GM21529 (cell line): ENCODE measurements at regions not wholly inside any gene's neighbourhood (a gene's known extent, or its start where the extent isn't known, plus 50 kb on each side); places are given as distances from the start of the nearest gene placed in this dataset.
"Not testable (repeated sequence)": the region's sequence is repeated elsewhere in the genome, so short reads cannot be mapped to it uniquely, and the experiment has no call there.

ENCODE experiments used
- ATAC-seq: cut with Tn5 transposase; IDR thresholded peaks from one replicate; pipeline ENCODE4 v1.9.1; 2021; ENCODE audit not compliant: unreplicated experiment

GRCh38 chrX:45842207-45842925 is 641.7 kb upstream of the DIPK2B start:
- no peak for ATAC-seq

GRCh38 chrX:45840411-45840950 is 639.8 kb upstream of the DIPK2B start:
- no peak for ATAC-seq

GRCh38 chrX:45830343-45830742 is 629.7 kb upstream of the DIPK2B start:
- ATAC-seq, result no peak

- ATAC-seq, result no peak
These were observed 623.8 kb upstream of the DIPK2B start for GRCh38 chrX:45824471-45824870.

GRCh38 chrX:45823536-45823935 is 622.9 kb upstream of the DIPK2B start:
- no peak for ATAC-seq

- ATAC-seq, result no peak
These were observed 621.4 kb upstream of the DIPK2B start for GRCh38 chrX:45822124-45822523.

GRCh38 chrX:45818913-45819312 is 618.2 kb upstream of the DIPK2B start:
- no peak for ATAC-seq

- no peak for ATAC-seq
These were observed 614.8 kb upstream of the DIPK2B start for GRCh38 chrX:45815441-45815840.

GRCh38 chrX:45811326-45811725 is 610.6 kb upstream of the DIPK2B start:
- ATAC-seq, result no peak

GRCh38 chrX:45807572-45808425 is 607.1 kb upstream of the DIPK2B start:
- no peak for ATAC-seq

- ATAC-seq, result peak; percentile 66
These were observed 605.9 kb upstream of the DIPK2B start for GRCh38 chrX:45806410-45807121.

- ATAC-seq, result no peak
These were observed 603.6 kb upstream of the DIPK2B start for GRCh38 chrX:45804276-45804675.

- no peak for ATAC-seq
These were observed 602.8 kb upstream of the DIPK2B start for GRCh38 chrX:45803383-45803921.

GRCh38 chrX:45801554-45801953 is 600.9 kb upstream of the DIPK2B start:
- no peak for ATAC-seq

- not testable (repeated sequence) for ATAC-seq
These were observed 600.2 kb upstream of the DIPK2B start for GRCh38 chrX:45800746-45801453.

- ATAC-seq, result no peak
These were observed 598.9 kb upstream of the DIPK2B start for GRCh38 chrX:45799576-45799975.

- no peak for ATAC-seq
These were observed 594.9 kb upstream of the DIPK2B start for GRCh38 chrX:45795546-45795945.

- ATAC-seq, result peak; percentile 45
These were observed 594.3 kb upstream of the DIPK2B start for GRCh38 chrX:45794995-45795337.

- peak; percentile 29 for ATAC-seq
These were observed 593.8 kb upstream of the DIPK2B start for GRCh38 chrX:45794323-45794994.

- ATAC-seq, result no peak
These were observed 588.3 kb upstream of the DIPK2B start for GRCh38 chrX:45788941-45789348.
